ENCODE measurements at regions not wholly inside any gene's neighbourhood (a gene's known extent, or its start where the extent isn't known, plus 50 kb on each side); places are given as distances from the start of the nearest gene placed in this dataset.

DNA sequence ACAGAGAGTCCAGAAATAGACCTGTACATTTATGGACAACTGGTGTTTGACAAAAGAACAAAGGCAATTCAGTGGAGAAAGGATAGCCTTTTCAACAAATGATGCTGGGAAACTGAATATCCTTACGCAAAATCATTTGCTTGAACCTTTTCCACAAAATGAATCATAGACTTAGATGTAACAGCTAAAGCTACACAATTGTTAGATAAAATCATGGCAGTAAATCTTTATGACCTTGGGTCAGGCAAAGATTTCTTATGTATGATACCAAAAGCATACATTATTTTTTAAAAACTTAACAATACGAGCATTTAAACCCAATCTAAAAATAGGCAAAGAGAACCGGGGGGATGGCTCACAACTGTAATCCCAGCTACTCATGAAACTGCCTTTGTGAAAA is 73.5 kb upstream of the DST start:
- H3K27ac ChIP-seq (ENCODE audit: low read depth, low read length): no peak overlapping the region

DNA sequence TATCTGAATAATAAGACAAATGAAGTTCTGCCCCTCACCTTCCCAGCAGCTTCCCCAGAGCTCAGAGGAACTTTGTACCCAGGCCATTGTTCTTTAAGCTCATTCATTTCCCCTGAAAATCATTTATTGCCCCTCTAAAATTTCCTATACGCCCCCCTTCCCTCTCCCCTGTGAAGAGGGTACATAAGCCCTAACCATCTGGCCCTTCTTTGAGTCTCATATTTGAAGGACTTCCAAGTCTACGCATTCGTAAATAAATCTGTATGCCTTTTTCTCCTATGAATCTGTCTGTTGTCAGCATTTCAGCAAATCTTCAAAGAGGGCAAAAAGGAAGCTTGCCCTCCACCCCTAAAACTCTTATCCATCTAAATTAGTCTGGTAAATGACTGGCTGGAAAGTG is 73.1 kb upstream of the DST start:
- Histone ChIP-seq H4K20me1 (ENCODE audit: low read depth, low read length) (no peaks in the 10 kb centered on the region), H3K27ac (ENCODE audit: low read depth, low read length) (no peak overlapping the region), H3K4me3 (ENCODE audit: insufficient read depth, low read length, poor library complexity, severe bottlenecking) (no peak overlapping the region), H3K9ac (ENCODE audit: low read length) (no peak overlapping the region), H3K27me3 (ENCODE audit: low read length) (no peaks in the 10 kb centered on the region), H3F3A (ENCODE audit: insufficient read depth) (no peaks in the 10 kb centered on the region), H3K9me3 (ENCODE audit: insufficient read depth, low read length) (no peaks in the 10 kb centered on the region), H3K4me2 (ENCODE audit: low read depth, low read length, poor library complexity, severe bottlenecking) (no peak overlapping the region), H2AFZ (ENCODE audit: low read depth, low read length, severe bottlenecking) (no peak overlapping the region), H3K9me2 (replicated peaks; ENCODE audit: insufficient read depth, low read length) (no peaks in the 10 kb centered on the region), H3K36me3 (ENCODE audit: low read length) (no peaks in the 10 kb centered on the region), H3K79me2 (ENCODE audit: insufficient read depth, low read length) (no peaks in the 10 kb centered on the region)
- TF ChIP-seq, protein P1, sequence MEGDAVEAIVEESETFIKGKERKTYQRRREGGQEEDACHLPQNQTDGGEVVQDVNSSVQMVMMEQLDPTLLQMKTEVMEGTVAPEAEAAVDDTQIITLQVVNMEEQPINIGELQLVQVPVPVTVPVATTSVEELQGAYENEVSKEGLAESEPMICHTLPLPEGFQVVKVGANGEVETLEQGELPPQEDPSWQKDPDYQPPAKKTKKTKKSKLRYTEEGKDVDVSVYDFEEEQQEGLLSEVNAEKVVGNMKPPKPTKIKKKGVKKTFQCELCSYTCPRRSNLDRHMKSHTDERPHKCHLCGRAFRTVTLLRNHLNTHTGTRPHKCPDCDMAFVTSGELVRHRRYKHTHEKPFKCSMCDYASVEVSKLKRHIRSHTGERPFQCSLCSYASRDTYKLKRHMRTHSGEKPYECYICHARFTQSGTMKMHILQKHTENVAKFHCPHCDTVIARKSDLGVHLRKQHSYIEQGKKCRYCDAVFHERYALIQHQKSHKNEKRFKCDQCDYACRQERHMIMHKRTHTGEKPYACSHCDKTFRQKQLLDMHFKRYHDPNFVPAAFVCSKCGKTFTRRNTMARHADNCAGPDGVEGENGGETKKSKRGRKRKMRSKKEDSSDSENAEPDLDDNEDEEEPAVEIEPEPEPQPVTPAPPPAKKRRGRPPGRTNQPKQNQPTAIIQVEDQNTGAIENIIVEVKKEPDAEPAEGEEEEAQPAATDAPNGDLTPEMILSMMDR (IDR thresholded peaks at IDR 0.05; ENCODE audit: insufficient read depth, low read length, poor library complexity, severe bottlenecking): no peak
- TF ChIP-seq EZH2phosphoT487 (conservative IDR thresholded peaks at IDR 0.05; ENCODE audit: low read length): no peak

More for the DNA sequence above, 73.5 kb upstream of the DST start:
- H3K4me2 ChIP-seq (ENCODE audit: low read depth, low read length, poor library complexity, severe bottlenecking): no peak overlapping the region
- no peaks in the 10 kb centered on the region for H3K36me3 ChIP-seq (ENCODE audit: low read length)
- H3K9ac ChIP-seq (ENCODE audit: low read length): no peak overlapping the region
- no peaks in the 10 kb centered on the region for H3F3A ChIP-seq (ENCODE audit: insufficient read depth)
- H3K27me3 ChIP-seq (ENCODE audit: low read length): no peaks in the 10 kb centered on the region
- H2AFZ ChIP-seq (ENCODE audit: low read depth, low read length, severe bottlenecking): no peak overlapping the region
- no peaks in the 10 kb centered on the region for H3K9me3 ChIP-seq (ENCODE audit: insufficient read depth, low read length)
- TF ChIP-seq, protein P1 (IDR thresholded peaks at IDR 0.05; ENCODE audit: insufficient read depth, low read length, poor library complexity, severe bottlenecking): no peak
- no peak for TF ChIP-seq EZH2phosphoT487 (conservative IDR thresholded peaks at IDR 0.05; ENCODE audit: low read length)
- H3K79me2 ChIP-seq (ENCODE audit: insufficient read depth, low read length): no peaks in the 10 kb centered on the region
- H4K20me1 ChIP-seq (ENCODE audit: low read depth, low read length): no peaks in the 10 kb centered on the region
- no peak overlapping the region for H3K4me3 ChIP-seq (ENCODE audit: insufficient read depth, low read length, poor library complexity, severe bottlenecking)
- H3K9me2 ChIP-seq (replicated peaks; ENCODE audit: insufficient read depth, low read length): no peaks in the 10 kb centered on the region

DNA sequence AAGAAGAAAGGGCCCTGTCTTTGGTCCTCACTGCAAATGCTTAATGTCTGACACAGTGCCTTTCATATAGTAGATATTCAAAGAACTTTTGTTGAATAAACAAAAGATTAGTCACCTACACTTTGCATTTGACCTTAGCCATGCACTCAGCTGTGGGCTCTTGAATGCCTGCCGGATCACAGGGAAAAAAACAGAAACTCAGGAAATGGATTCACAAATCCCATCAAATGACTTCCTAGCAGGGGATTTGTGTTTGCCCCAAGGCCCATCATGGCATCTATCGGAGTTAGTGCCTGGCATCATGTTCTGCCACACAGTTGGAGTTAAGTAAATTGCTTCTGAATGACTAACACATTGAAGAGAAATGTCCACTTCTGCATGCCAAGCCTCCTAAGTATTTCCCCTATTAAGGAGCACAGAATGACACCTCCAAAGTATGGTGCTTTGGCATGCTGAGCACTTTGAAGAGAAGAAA is 72.3 kb upstream of the DST start:
- Histone ChIP-seq H3K36me3 (ENCODE audit: low read length) (no peaks in the 10 kb centered on the region), H3K9ac (ENCODE audit: low read length) (no peak overlapping the region), H2AFZ (ENCODE audit: low read depth, low read length, severe bottlenecking) (no peak overlapping the region), H3K9me2 (replicated peaks; ENCODE audit: insufficient read depth, low read length) (no peaks in the 10 kb centered on the region), H3K4me3 (ENCODE audit: insufficient read depth, low read length, poor library complexity, severe bottlenecking) (no peak overlapping the region), H3K27me3 (ENCODE audit: low read length) (no peaks in the 10 kb centered on the region), H3K27ac (ENCODE audit: low read depth, low read length) (no peak overlapping the region), H3K9me3 (ENCODE audit: insufficient read depth, low read length) (no peaks in the 10 kb centered on the region), H4K20me1 (ENCODE audit: low read depth, low read length) (no peaks in the 10 kb centered on the region), H3K4me2 (ENCODE audit: low read depth, low read length, poor library complexity, severe bottlenecking) (no peak overlapping the region), H3K79me2 (ENCODE audit: insufficient read depth, low read length) (no peaks in the 10 kb centered on the region), H3F3A (ENCODE audit: insufficient read depth) (no peaks in the 10 kb centered on the region)
- TF ChIP-seq EZH2phosphoT487 (conservative IDR thresholded peaks at IDR 0.05; ENCODE audit: low read length): no peak
- TF ChIP-seq, protein P1 (IDR thresholded peaks at IDR 0.05; ENCODE audit: insufficient read depth, low read length, poor library complexity, severe bottlenecking): no peak
